ENCODE measurements at regions not wholly inside any gene's neighbourhood (a gene's known extent, or its start where the extent isn't known, plus 50 kb on each side); places are given as distances from the start of the nearest gene placed in this dataset.

DNA sequence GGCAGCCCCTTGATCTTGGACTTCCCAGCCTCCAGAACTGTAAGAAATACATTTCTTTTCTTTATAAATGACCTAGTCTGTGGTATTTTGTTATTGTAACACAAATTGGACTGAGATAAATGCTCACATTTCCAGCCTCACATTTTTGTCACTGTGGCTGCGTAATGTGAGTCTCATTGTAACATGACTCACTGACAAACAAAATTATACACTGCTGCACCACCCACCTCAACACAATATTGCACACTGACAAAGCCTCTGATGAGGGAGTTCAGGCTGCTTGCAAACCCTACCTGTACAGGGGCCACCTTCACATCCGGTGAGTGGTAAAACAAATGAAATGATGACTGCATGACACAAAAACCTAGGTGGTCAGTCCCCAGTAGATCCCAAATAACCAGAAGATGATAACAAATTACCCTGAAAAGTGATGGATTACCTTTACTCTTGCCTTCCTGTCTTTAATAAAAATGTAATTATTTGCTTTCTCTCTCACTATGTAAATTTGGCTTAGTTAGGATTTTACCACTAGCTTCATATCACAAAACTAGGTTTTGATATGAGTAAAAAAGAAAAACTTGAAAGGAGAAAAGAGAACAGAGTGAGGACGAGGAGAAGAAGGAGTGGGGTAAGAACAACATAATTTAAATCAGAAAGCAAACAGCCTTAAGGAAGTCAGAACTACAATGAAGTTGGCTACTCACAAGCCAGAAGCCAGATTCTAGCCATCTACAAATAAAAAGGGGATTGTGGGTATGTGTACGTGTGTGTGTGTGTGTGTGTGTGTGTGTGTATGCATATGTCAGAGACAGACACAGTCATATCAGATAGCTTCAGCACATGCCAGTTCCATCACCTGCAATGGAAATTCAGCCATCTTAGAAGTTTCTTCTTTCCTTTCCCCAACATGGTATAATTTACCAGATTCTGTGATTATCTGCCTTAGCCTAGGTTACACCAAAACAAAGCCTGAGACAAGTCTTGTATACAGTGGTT is 53.4 kb upstream of the SESN3 start:
- TF ChIP-seq POLR2A (IDR thresholded peaks at IDR 0.05), result no peak
- TF ChIP-seq, protein P1, sequence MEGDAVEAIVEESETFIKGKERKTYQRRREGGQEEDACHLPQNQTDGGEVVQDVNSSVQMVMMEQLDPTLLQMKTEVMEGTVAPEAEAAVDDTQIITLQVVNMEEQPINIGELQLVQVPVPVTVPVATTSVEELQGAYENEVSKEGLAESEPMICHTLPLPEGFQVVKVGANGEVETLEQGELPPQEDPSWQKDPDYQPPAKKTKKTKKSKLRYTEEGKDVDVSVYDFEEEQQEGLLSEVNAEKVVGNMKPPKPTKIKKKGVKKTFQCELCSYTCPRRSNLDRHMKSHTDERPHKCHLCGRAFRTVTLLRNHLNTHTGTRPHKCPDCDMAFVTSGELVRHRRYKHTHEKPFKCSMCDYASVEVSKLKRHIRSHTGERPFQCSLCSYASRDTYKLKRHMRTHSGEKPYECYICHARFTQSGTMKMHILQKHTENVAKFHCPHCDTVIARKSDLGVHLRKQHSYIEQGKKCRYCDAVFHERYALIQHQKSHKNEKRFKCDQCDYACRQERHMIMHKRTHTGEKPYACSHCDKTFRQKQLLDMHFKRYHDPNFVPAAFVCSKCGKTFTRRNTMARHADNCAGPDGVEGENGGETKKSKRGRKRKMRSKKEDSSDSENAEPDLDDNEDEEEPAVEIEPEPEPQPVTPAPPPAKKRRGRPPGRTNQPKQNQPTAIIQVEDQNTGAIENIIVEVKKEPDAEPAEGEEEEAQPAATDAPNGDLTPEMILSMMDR (IDR thresholded peaks at IDR 0.05), result no peak
- no peak for TF ChIP-seq POLR2AphosphoS5 (IDR thresholded peaks at IDR 0.05; ENCODE audit: insufficient read depth in 1 of 2, low read depth in 1 of 2)
